Kidney (tissue), 13 donors: ENCODE measurements at regions not wholly inside any gene's neighbourhood (a gene's known extent, or its start where the extent isn't known, plus 50 kb on each side); places are given as distances from the start of the nearest gene placed in this dataset.

Source experiments
- DNase-seq, 5 donors: peaks; one replicate each; pipeline ENCODE4 v3.0.0-alpha.2; 2013 to 2020
- FAIRE-seq: peaks from 2 replicates; lab custom pipeline; 2012; peaks lifted over from hg19 to GRCh38; lab: Jason Lieb, UNC
- H3K27ac ChIP-seq, 2 donors: one replicate each; pipeline ENCODE4 v1.7.0; 2013; ENCODE audit warnings: low read depth in 2 of 2, low read length in 2 of 2, inconsistent platforms in 1 of 2
- H3K27me3 ChIP-seq: one replicate; pipeline ENCODE4 v1.7.1; 2013; ENCODE audit warnings: low read length, inconsistent platforms; ENCODE audit not compliant: control insufficient read depth, insufficient read depth
- H3K36me3 ChIP-seq, 3 donors: one replicate each; pipeline versions ENCODE4 v1.7.0 to v1.7.1; 2013; ENCODE audit warnings: low read length in 3 of 3, control low read depth in 1 of 3, inconsistent platforms in 1 of 3; ENCODE audit not compliant: insufficient read depth in 3 of 3, control insufficient read depth in 2 of 3
- H3K4me1 ChIP-seq, 3 donors: one replicate each; pipeline versions ENCODE4 v1.7.0 to v1.7.1; 2013; ENCODE audit warnings: low read length in 3 of 3, inconsistent platforms in 1 of 3, low read depth in 1 of 3; ENCODE audit not compliant: control insufficient read depth in 2 of 3, insufficient read depth in 2 of 3
- H3K4me3 ChIP-seq, 3 donors: one replicate each; pipeline versions ENCODE4 v1.7.0 to v1.8.1; 2013; ENCODE audit warnings: low read length in 3 of 3, control low read depth in 1 of 3, inconsistent platforms in 1 of 3
- H3K9ac ChIP-seq, 3 donors: one replicate each; pipeline versions ENCODE4 v1.7.0 to v1.7.1; 2013; ENCODE audit warnings: low read length in 3 of 3, control low read depth in 1 of 3, inconsistent platforms in 1 of 3
- H3K9me3 ChIP-seq, 3 donors: one replicate each; pipeline versions ENCODE4 v1.7.0 to v1.7.1; 2013; ENCODE audit warnings: low read length in 3 of 3, control low read depth in 1 of 3, inconsistent platforms in 1 of 3; ENCODE audit not compliant: control insufficient read depth in 2 of 3, insufficient read depth in 1 of 3
- CTCF ChIP-seq: IDR thresholded peaks from 3 replicates; pipeline ENCODE4 v1.5.1; 2012; ENCODE audit warnings: mild to moderate bottlenecking, moderate library complexity, borderline replicate concordance; ENCODE audit not compliant: insufficient read depth; ENCODE audit errors: extremely low read depth
- intact Hi-C: fragments of 100-400 bp; cut with DNase I; formaldehyde crosslinking; loops from one replicate; pipeline ENCODE4 v1.11.1; 2022
- donor health status: control.
- donor health status: control.
- donor health status: control.
- donor health status: control.
- donor health status: control.
- donor health status: DM: yes; HTN: yes; CAD: no.
- donor health status: Normal renal cell carcinoma (clear cell type).

- DNase-seq: peak in 1 of 5 donors; percentile 6
- no peaks in the 10 kb centered on the region for H3K9me3 ChIP-seq
- no peak for TF ChIP-seq CTCF
- H3K9ac ChIP-seq: no peak overlapping the region
- intact Hi-C loops: no loop called here
- H3K27me3 ChIP-seq: no peaks in the 10 kb centered on the region
- FAIRE-seq: no peak
- no peak overlapping the region for H3K27ac ChIP-seq
- H3K4me3 ChIP-seq: no peak overlapping the region
- H3K36me3 ChIP-seq: no peaks in the 10 kb centered on the region
- H3K4me1 ChIP-seq: no peaks in the 10 kb centered on the region
Measured at GRCh38 chr7:52842202-52842900, 193.1 kb upstream of the POM121L12 start.

DNA sequence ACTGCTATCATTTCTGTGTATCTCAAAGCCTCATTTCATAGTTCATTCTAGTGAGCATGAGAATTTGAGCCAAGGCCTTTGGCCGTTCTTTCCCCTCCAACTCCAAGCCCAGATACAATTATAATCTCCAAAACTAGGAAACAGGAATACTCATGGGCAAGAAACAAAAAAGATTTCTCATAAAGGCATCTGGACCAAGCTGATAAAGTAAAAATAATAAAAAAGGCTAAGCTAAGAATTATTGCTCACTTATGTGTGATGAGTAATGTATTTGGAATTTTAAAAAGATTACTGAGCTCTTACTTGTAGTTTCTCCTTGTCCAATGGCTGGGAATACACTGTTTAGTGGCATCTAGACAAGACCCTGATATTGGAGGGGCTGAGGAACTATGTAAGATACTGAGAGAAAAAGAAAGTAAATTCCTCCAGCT, 196.4 kb upstream of the POM121L12 start:
- intact Hi-C loops: no loop called here
- Histone ChIP-seq H3K27me3 (no peaks in the 10 kb centered on the region), H3K36me3 (no peaks in the 10 kb centered on the region), H3K9ac (no peak overlapping the region), H3K4me3 (no peak overlapping the region), H3K9me3 (no peaks in the 10 kb centered on the region), H3K27ac (no peak overlapping the region), H3K4me1 (no peaks in the 10 kb centered on the region)
- no peak for TF ChIP-seq CTCF
- no peak for FAIRE-seq
- no peak for DNase-seq

- H3K9ac ChIP-seq: no peak overlapping the region
- intact Hi-C loops: no loop called here
- H3K9me3 ChIP-seq: no peaks in the 10 kb centered on the region
- H3K27ac ChIP-seq: no peak overlapping the region
- DNase-seq (no peak), FAIRE-seq (no peak)
- no peak overlapping the region for H3K4me3 ChIP-seq
- no peak for TF ChIP-seq CTCF
- H3K36me3 ChIP-seq: no peaks in the 10 kb centered on the region
- no peaks in the 10 kb centered on the region for H3K4me1 ChIP-seq
- no peaks in the 10 kb centered on the region for H3K27me3 ChIP-seq
Measured at GRCh38 chr7:52831321-52831720, 204.1 kb upstream of the POM121L12 start.

- Histone ChIP-seq H3K36me3 (no peaks in the 10 kb centered on the region), H3K27ac (no peak overlapping the region), H3K27me3 (no peaks in the 10 kb centered on the region), H3K4me3 (no peak overlapping the region), H3K9ac (no peak overlapping the region), H3K9me3 (no peaks in the 10 kb centered on the region), H3K4me1 (no peaks in the 10 kb centered on the region)
- intact Hi-C loops: no loop called here
- FAIRE-seq (no peak), DNase-seq (no peak)
- no peak for TF ChIP-seq CTCF
Measured at GRCh38 chr7:52830801-52831200, 204.6 kb upstream of the POM121L12 start.
